ENCODE measurements at regions not wholly inside any gene's neighbourhood (a gene's known extent, or its start where the extent isn't known, plus 50 kb on each side); places are given as distances from the start of the nearest gene placed in this dataset.

- TF ChIP-seq CTCF (IDR thresholded peaks at IDR 0.05) (no peak), POLR2A (IDR thresholded peaks at IDR 0.05) (no peak)
Observed at GRCh38 chr11:45485070-45485707, 180.2 kb downstream of the CHST1 start.
